ENCODE measurements at regions not wholly inside any gene's neighbourhood (a gene's known extent, or its start where the extent isn't known, plus 50 kb on each side); places are given as distances from the start of the nearest gene placed in this dataset.

DNA sequence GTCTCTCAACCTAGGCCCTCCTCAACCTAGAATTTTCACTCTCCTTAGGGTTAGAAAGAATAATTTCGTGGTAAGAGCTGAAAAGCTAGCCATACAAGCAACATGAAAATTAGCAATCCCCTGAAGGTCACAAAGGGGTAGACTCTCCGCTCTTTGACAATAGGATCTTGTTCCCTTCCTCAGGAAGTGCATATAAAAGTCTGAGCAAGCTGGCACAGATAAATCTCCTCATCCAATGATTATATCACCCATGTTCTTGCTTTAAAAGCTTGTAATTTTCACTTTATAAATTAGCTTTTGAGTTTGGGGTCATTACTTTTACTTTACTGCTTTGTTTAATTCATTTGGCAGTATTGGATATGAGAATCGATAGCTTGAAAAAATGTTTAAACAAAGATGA lies 852.3 kb upstream of the CRIM1 start:
- TF ChIP-seq, protein P1, sequence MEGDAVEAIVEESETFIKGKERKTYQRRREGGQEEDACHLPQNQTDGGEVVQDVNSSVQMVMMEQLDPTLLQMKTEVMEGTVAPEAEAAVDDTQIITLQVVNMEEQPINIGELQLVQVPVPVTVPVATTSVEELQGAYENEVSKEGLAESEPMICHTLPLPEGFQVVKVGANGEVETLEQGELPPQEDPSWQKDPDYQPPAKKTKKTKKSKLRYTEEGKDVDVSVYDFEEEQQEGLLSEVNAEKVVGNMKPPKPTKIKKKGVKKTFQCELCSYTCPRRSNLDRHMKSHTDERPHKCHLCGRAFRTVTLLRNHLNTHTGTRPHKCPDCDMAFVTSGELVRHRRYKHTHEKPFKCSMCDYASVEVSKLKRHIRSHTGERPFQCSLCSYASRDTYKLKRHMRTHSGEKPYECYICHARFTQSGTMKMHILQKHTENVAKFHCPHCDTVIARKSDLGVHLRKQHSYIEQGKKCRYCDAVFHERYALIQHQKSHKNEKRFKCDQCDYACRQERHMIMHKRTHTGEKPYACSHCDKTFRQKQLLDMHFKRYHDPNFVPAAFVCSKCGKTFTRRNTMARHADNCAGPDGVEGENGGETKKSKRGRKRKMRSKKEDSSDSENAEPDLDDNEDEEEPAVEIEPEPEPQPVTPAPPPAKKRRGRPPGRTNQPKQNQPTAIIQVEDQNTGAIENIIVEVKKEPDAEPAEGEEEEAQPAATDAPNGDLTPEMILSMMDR (IDR thresholded peaks at IDR 0.05; ENCODE audit: insufficient read depth, low read length) = no peak
- TF ChIP-seq POLR2AphosphoS5 (IDR thresholded peaks at IDR 0.05; ENCODE audit: low read depth) (no peak), GABPA (IDR thresholded peaks at IDR 0.05; ENCODE audit: low read depth) (no peak), SPI1 (IDR thresholded peaks at IDR 0.05; ENCODE audit: borderline replicate concordance, low read depth) (no peak)
- TF ChIP-seq, protein P2, sequence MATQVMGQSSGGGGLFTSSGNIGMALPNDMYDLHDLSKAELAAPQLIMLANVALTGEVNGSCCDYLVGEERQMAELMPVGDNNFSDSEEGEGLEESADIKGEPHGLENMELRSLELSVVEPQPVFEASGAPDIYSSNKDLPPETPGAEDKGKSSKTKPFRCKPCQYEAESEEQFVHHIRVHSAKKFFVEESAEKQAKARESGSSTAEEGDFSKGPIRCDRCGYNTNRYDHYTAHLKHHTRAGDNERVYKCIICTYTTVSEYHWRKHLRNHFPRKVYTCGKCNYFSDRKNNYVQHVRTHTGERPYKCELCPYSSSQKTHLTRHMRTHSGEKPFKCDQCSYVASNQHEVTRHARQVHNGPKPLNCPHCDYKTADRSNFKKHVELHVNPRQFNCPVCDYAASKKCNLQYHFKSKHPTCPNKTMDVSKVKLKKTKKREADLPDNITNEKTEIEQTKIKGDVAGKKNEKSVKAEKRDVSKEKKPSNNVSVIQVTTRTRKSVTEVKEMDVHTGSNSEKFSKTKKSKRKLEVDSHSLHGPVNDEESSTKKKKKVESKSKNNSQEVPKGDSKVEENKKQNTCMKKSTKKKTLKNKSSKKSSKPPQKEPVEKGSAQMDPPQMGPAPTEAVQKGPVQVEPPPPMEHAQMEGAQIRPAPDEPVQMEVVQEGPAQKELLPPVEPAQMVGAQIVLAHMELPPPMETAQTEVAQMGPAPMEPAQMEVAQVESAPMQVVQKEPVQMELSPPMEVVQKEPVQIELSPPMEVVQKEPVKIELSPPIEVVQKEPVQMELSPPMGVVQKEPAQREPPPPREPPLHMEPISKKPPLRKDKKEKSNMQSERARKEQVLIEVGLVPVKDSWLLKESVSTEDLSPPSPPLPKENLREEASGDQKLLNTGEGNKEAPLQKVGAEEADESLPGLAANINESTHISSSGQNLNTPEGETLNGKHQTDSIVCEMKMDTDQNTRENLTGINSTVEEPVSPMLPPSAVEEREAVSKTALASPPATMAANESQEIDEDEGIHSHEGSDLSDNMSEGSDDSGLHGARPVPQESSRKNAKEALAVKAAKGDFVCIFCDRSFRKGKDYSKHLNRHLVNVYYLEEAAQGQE (IDR thresholded peaks at IDR 0.05; ENCODE audit: insufficient replicate concordance, low read depth) = no peak

Measured in HL-60 (cell line).